Fibroblast of gingiva (primary cell): ENCODE measurements at regions not wholly inside any gene's neighbourhood (a gene's known extent, or its start where the extent isn't known, plus 50 kb on each side); places are given as distances from the start of the nearest gene placed in this dataset.

Experiments
- DNase-seq: peaks from one replicate; pipeline ENCODE4 v3.0.0-alpha.2; 2011; ENCODE audit warnings: low read depth

DNA sequence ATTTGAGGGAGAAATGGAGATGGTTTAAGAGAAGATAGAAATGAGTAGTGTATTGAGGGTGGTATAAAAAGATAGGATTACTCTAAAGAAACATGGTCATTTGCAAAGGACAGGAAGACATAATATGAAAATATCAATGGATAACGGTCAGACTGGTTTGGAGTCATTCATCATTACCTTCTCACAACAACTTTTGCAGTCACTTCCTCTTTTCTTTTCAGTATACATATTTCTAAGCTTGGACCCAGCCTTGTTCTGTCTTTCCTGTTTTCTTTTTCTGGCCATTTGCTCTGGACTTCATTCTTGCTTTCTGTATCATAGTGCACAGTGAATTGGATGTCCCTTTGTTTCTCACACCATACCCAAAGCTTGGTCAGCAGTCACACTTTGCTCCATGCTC is 966.5 kb upstream of the TYRP1 start:
- no peak for DNase-seq

DNA sequence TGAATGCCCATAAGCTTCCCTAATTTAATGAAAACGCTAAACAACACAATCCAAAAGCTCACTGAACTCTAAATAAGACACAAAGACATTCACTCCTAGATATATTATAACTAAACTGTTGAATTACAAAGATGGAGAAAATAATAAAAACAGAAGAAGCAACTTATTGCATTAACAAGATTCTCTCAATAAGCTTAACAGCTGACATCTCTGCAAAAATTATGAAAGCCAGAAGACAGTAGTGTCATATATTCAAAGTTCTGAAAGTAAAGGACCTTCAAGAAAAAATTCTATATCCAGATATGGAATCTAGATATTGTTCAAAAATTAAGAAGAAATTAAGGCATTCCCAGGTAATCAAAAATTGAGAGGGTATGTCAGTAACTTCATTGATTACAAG is 957.8 kb upstream of the TYRP1 start:
- no peak for DNase-seq

GRCh38 chr9:11742471-11742870 is 950.7 kb upstream of the TYRP1 start:
- no peak for DNase-seq

- DNase-seq: no peak
These were observed 949.8 kb upstream of the TYRP1 start for GRCh38 chr9:11743356-11743755.

GRCh38 chr9:11749396-11749795 is 943.8 kb upstream of the TYRP1 start:
- DNase-seq: no peak

DNA sequence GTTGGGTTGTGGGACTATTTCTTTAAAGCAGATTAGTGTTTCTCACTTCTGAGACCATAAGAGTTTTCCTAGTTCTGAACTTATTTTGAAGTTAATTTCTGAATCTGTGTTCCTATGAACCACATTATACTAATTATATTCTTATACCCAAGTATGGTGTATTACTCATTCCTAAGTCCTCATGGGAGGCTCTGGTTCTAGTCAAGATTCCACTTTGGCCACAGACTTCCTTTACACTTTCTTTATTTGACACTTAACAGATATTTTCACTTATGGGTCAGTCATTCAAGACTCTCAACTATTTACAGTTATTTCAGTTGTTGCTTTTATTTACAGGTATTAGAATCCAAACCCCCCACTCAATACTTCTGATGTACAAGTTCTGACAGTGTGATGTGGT is 937.2 kb upstream of the TYRP1 start:
- no peak for DNase-seq

- no peak for DNase-seq
These were observed 935.8 kb upstream of the TYRP1 start for GRCh38 chr9:11757408-11757807.

GRCh38 chr9:11758016-11758415 is 935.2 kb upstream of the TYRP1 start:
- DNase-seq: no peak

DNA sequence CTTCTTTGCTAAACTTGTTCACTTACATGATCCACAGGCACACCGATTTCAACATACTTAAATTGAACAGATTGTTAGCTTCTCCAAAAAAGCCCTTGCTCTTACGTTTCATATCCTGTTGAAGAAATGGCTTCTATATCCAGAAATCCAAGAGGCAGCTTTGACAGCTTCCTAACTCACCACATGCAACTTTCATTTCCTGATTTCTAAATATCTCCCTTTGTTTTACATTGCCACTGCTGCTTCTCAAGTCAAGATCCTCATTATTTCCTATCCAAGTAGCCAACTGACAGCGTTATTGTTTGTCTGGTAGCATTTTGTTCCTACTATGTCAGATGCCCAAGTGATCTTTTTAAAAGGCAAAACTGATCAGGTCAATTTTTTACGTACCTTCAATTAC is 913.2 kb upstream of the TYRP1 start:
- DNase-seq: no peak

- no peak for DNase-seq
These were observed 900.3 kb upstream of the TYRP1 start for GRCh38 chr9:11792870-11793269.

GRCh38 chr9:11794984-11795383 is 898.2 kb upstream of the TYRP1 start:
- DNase-seq: no peak

GRCh38 chr9:11805969-11806368 is 887.2 kb upstream of the TYRP1 start:
- no peak for DNase-seq

DNA sequence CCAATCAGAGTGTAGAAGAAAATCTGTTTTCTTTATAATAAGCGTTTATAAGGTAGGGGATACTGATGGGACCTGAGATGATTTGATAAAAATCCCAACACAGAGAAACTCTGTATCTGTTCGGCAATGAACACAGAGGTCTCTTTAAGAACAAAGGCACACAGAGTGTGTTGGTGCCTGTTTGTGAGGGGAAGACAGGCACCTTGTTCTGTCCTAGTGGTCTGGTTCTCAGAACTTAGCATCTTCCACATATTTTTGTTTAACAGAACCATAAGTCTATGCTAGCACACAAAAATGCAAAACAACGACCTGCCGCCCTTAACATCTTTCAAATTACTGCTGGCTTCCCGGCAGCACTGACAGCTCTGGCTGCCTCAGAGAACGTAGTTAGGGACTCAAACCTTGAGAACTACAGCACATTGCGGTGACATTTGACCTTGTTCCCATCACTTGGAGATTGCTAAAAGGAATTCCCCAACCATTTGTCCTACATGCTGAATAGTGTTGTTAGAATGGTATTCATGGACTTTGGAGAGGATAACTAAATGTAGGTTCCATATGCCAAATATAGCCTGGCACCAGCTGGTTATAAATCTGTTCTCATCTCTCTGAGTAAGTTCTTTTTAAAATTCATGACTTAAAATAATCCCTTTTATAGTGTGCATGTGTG is 871.7 kb upstream of the TYRP1 start:
- no peak for DNase-seq

- DNase-seq: no peak
These were observed 865.0 kb upstream of the TYRP1 start for GRCh38 chr9:11828201-11828600.

DNA sequence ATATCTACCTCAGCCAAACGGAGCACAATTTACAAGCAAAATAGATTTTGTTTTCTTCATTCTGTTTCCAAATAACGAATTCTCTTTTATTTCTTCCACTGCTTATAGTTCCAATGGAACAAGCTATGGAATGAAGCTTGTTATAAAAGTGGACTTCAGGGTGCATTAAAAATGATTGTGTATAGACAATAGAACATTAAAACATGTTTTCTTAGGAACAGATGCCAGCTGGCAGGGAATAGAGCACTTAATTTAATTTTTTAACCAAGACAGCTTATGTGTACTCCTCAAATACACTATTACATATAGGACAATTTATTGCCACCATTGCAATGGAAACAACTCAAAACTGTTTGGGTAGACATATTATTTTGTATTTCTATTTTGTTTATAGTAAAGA is 860.1 kb upstream of the TYRP1 start:
- no peak for DNase-seq

- DNase-seq: no peak
These were observed 824.4 kb upstream of the TYRP1 start for GRCh38 chr9:11868795-11869194.

DNA sequence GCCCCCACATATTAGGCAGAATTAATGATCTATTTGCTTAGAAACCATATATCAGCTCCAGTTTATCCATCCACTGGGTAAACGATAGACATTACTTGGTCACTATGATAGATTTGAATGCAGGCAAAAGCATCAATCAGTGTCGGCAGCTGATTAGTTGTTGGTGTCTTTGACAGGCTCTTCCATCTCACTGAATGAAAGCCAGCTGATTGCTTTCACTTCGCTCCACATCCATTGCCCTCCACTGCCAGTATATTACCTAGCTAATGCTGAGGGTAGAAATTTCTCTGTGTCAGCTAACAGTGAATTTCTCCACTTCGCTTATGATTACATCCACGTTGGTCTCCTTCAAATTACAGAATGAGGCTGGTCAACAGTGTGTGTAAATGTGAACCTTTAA is 821.3 kb upstream of the TYRP1 start:
- no peak for DNase-seq

- no peak for DNase-seq
These were observed 820.7 kb upstream of the TYRP1 start for GRCh38 chr9:11872471-11872870.

DNA sequence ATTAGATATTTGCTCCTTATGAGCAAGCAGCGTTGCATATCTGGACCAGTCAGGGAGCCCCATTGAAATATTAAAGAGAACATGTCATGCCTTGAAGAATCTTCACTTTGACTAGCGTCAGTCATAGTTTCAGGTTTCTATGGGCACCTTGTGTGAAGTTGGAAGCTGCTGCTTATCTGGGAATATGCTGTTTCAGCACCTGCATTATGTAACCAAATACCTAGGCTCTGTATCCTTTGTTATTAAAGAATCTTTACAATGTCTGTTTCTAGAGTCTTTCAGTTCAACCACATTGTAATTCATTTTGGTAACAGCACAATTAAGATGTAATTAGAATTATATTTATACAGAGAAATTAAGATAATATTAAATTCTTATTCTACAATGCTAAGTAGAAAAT is 818.8 kb upstream of the TYRP1 start:
- DNase-seq: no peak

DNA sequence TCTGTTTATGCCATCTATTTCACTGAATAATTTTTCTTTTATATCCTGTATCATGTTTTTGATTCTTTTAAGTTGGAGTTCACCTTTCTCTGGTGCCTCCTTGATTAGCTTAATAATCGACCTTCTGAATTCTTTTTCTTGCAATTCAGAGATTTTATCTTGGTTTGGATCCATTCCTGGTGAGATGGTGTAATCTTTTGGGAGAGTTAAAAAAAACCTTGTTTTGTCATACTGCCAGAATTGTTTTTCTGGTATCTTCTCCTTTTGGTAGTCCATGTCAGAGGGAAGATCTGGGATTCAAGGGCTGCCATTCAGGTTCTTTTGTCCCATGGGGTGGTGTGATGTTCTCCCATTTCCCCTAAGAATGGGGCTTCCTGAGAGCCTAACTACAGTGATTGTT is 800.8 kb upstream of the TYRP1 start:
- DNase-seq: no peak

GRCh38 chr9:11893331-11893730 is 799.9 kb upstream of the TYRP1 start:
- DNase-seq: no peak

DNA sequence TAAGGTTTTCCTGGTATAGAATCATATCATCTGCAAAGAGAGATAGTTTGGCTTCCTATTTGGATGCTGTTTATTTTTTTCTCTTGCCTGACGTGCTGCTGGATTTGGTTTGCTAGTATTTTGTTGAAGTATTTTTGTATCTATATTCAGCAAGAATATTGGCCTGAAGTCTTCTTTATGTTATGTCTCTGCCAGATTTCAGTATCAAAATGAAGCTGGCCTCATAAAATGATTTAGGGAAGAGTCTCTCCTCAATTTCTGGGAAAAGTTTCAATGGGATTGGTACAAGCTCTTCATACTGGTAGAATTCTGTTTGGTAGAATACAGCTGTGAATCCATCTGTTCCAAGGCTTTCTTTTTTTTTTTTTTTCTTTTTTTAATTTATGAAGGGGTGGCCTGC is 799.0 kb upstream of the TYRP1 start:
- no peak for DNase-seq

DNA sequence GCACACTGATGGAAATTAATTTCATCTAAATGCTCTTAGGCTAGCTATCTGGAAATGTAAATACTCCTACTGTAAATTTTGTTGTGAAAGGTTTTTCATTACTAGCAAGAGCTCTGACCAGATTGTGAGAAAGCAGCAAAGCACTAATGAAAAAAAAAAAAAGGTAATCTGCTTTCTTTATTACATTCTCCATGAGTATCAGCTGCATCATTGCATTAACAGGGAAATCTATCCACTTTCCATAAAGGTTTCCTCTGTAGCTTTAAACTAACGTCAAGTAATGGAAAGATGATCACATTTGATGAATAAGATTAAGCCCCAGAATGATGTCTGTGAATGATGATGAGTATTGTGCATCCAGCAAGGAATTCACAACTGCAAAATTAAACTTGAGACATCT is 790.6 kb upstream of the TYRP1 start:
- DNase-seq: no peak

- no peak for DNase-seq
These were observed 777.5 kb upstream of the TYRP1 start for GRCh38 chr9:11915699-11916098.

DNA sequence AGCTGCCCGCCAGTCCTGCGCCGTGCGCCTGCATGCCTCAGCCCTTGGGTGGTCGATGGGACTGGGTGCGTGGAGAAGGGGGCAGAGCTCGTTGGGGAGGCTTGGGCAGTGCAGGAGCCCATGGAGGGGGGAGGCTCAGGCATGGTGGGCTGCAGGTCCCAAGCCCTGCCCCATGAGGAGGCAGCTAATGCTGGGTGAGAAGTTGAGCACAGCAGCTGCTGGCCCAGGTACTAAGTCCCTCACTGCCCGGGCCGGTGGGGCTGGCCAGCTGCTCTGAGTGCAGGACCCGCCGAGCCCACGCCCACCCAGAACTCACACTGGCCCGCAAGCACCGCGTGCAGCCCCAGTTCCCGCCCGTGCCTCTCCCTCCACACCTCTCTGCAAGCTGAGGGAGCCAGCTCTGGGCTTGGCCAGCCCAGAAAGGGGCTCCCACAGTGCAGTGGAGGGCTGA is 764.3 kb upstream of the TYRP1 start:
- no peak for DNase-seq
